ENCODE measurements at regions not wholly inside any gene's neighbourhood (a gene's known extent, or its start where the extent isn't known, plus 50 kb on each side); places are given as distances from the start of the nearest gene placed in this dataset.
"Not testable (repeated sequence)": the region's sequence is repeated elsewhere in the genome, so short reads cannot be mapped to it uniquely, and the experiment has no call there.

- intact Hi-C loops (cut with DNase I), result no loop called here
- no peak overlapping the region for H3K27ac ChIP-seq
- 80 to 91% (median 82%) methylated on average over 4 of the region's 4 CpGs for WGBS, 3 donors
Observed at GRCh38 chr1:170807432-170807831, 127.9 kb upstream of the MROH9 start.

DNA sequence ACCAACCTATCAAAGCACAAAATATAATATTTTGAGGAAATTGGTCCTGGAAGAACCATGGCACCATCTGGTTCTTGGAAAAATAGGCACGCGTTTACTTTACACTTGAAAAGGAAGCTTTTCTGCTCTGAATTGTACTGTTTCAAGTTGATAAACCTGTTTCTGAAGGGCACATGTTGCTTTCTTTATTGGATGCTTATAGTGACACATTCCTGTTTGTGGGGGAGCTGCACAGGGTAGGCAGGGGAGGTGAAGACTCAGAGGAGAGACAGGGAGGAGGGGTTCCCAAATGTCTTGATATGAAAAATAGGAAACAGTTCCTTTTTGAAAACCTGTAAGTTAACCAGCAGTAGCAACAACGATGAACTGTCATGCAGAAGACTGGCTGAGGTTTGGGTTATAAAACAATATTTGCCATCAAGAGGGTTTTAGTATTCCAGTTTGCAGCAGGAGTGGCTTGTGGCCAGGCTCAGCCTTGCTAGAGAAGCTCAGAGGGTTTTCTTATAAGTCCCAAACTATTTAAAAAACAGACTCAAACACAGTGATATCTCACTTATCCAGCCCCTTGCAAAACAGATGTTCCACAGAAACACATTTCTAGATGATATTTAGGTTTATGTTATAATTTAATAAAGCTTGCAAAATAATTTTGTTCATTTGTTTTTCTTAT lies 127.0 kb upstream of the MROH9 start:
- Histone ChIP-seq H3K36me3 (no peaks in the 10 kb centered on the region), H3K27me3 (no peaks in the 10 kb centered on the region), H3K27ac (no peak overlapping the region), H3K9me3 (no peaks in the 10 kb centered on the region), H3K4me3 (no peak overlapping the region), H3K4me1 (ENCODE audit: insufficient read depth) (no peaks in the 10 kb centered on the region)
- intact Hi-C loops (cut with DNase I), result no loop called here
- WGBS, 3 donors, result 31 to 47% (median 31%) methylated on average over 3 of the region's 3 CpGs
- no peak for DNase-seq
- no peak for TF ChIP-seq POLR2A (IDR thresholded peaks at IDR 0.05)
- TF ChIP-seq, protein P1, sequence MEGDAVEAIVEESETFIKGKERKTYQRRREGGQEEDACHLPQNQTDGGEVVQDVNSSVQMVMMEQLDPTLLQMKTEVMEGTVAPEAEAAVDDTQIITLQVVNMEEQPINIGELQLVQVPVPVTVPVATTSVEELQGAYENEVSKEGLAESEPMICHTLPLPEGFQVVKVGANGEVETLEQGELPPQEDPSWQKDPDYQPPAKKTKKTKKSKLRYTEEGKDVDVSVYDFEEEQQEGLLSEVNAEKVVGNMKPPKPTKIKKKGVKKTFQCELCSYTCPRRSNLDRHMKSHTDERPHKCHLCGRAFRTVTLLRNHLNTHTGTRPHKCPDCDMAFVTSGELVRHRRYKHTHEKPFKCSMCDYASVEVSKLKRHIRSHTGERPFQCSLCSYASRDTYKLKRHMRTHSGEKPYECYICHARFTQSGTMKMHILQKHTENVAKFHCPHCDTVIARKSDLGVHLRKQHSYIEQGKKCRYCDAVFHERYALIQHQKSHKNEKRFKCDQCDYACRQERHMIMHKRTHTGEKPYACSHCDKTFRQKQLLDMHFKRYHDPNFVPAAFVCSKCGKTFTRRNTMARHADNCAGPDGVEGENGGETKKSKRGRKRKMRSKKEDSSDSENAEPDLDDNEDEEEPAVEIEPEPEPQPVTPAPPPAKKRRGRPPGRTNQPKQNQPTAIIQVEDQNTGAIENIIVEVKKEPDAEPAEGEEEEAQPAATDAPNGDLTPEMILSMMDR (IDR thresholded peaks at IDR 0.05), result no peak
- no peak for TF ChIP-seq EP300 (IDR thresholded peaks at IDR 0.05)

More at GRCh38 chr1:170807432-170807831, 127.9 kb upstream of the MROH9 start:
- TF ChIP-seq POLR2A (IDR thresholded peaks at IDR 0.05) (no peak), EP300 (IDR thresholded peaks at IDR 0.05) (no peak)
- TF ChIP-seq, protein P1 (IDR thresholded peaks at IDR 0.05), result no peak
- no peak for DNase-seq
- Histone ChIP-seq H3K27me3 (no peaks in the 10 kb centered on the region), H3K4me3 (no peak overlapping the region), H3K9me3 (no peaks in the 10 kb centered on the region), H3K36me3 (no peaks in the 10 kb centered on the region), H3K4me1 (ENCODE audit: insufficient read depth) (no peaks in the 10 kb centered on the region)

GRCh38 chr1:170811013-170811412 lies 124.3 kb upstream of the MROH9 start:
- H3K27ac ChIP-seq; H3K4me3 ChIP-seq; DNase-seq; H3K27me3 ChIP-seq; H3K9me3 ChIP-seq; intact Hi-C loops (cut with DNase I); H3K36me3 ChIP-seq; H3K4me1 ChIP-seq (ENCODE audit: insufficient read depth): not testable (repeated sequence)
- 81 to 87% (median 81%) methylated on average over 7 of the region's 7 CpGs for WGBS, 3 donors

- TF ChIP-seq EP300 (IDR thresholded peaks at IDR 0.05) (no peak), POLR2A (IDR thresholded peaks at IDR 0.05) (no peak)
- TF ChIP-seq, protein P1 (IDR thresholded peaks at IDR 0.05), result no peak
- H3K4me3 ChIP-seq, result no peak overlapping the region
- 84 to 93% (median 93%) methylated on average over 2 of the region's 2 CpGs for WGBS, 3 donors
- no peak overlapping the region for H3K27ac ChIP-seq
- H3K4me1 ChIP-seq (ENCODE audit: insufficient read depth), result peaks cover 1% of the 10 kb centered on the region
- H3K36me3 ChIP-seq, result no peaks in the 10 kb centered on the region
- intact Hi-C loops (cut with DNase I), result no loop called here
- no peaks in the 10 kb centered on the region for H3K9me3 ChIP-seq
- H3K27me3 ChIP-seq, result no peaks in the 10 kb centered on the region
- no peak for DNase-seq
Observed at GRCh38 chr1:170819781-170820180, 115.6 kb upstream of the MROH9 start.

- DNase-seq, result no peak
- Histone ChIP-seq H3K36me3 (no peaks in the 10 kb centered on the region), H3K4me3 (no peak overlapping the region), H3K4me1 (ENCODE audit: insufficient read depth) (no peaks in the 10 kb centered on the region), H3K9me3 (no peaks in the 10 kb centered on the region), H3K27ac (no peak overlapping the region), H3K27me3 (no peaks in the 10 kb centered on the region)
- WGBS, 3 donors, result 70 to 84% (median 74%) methylated on average over 2 of the region's 2 CpGs
- TF ChIP-seq, protein P1 (IDR thresholded peaks at IDR 0.05), result no peak
- TF ChIP-seq POLR2A (IDR thresholded peaks at IDR 0.05) (no peak), EP300 (IDR thresholded peaks at IDR 0.05) (no peak)
- intact Hi-C loops (cut with DNase I), result no loop called here
Observed at GRCh38 chr1:170823120-170823519, 112.2 kb upstream of the MROH9 start.

All from ovary (tissue), 7 donors.